ENCODE measurements at regions not wholly inside any gene's neighbourhood (a gene's known extent, or its start where the extent isn't known, plus 50 kb on each side); places are given as distances from the start of the nearest gene placed in this dataset.
A peak's percentile ranks its signal among the peaks of the same experiment; 100 is the strongest.

GRCh38 chr10:10811562-10811961 lies 206.1 kb upstream of the CELF2 start:
- DNase-seq (ENCODE audit: low spot score) = no peak

GRCh38 chr10:10813656-10814055 lies 204.0 kb upstream of the CELF2 start:
- DNase-seq (ENCODE audit: low spot score) = no peak

- DNase-seq (ENCODE audit: low spot score) = no peak
Measured at GRCh38 chr10:10814069-10814468, 203.6 kb upstream of the CELF2 start.

- no peak for DNase-seq (ENCODE audit: low spot score)
Measured at GRCh38 chr10:10816447-10816846, 201.2 kb upstream of the CELF2 start.

- DNase-seq (ENCODE audit: low spot score) = no peak
Measured at GRCh38 chr10:10817609-10818008, 200.1 kb upstream of the CELF2 start.

- peak; percentile 83 for DNase-seq (ENCODE audit: low spot score)
Measured at GRCh38 chr10:10818082-10818481, 199.6 kb upstream of the CELF2 start.

- no peak for DNase-seq (ENCODE audit: low spot score)
Measured at GRCh38 chr10:10819206-10819856, 198.3 kb upstream of the CELF2 start.

- no peak for DNase-seq (ENCODE audit: low spot score)
Measured at GRCh38 chr10:10821926-10822325, 195.7 kb upstream of the CELF2 start.

- peak; percentile 61 for DNase-seq (ENCODE audit: low spot score)
Measured at GRCh38 chr10:10824591-10825148, 193.0 kb upstream of the CELF2 start.

GRCh38 chr10:10826125-10826524 lies 191.5 kb upstream of the CELF2 start:
- DNase-seq (ENCODE audit: low spot score) = peak; percentile 17

- DNase-seq (ENCODE audit: low spot score) = no peak
Measured at GRCh38 chr10:10828623-10829022, 189.0 kb upstream of the CELF2 start.

- no peak for DNase-seq (ENCODE audit: low spot score)
Measured at GRCh38 chr10:10829576-10829975, 188.1 kb upstream of the CELF2 start.

- peak; percentile 61 for DNase-seq (ENCODE audit: low spot score)
Measured at GRCh38 chr10:10830293-10830986, 187.2 kb upstream of the CELF2 start.

GRCh38 chr10:10831085-10831484 lies 186.6 kb upstream of the CELF2 start:
- DNase-seq (ENCODE audit: low spot score) = peak; percentile 76

- no peak for DNase-seq (ENCODE audit: low spot score)
Measured at GRCh38 chr10:10833955-10834354, 183.7 kb upstream of the CELF2 start.

GRCh38 chr10:10844251-10844650 lies 173.4 kb upstream of the CELF2 start:
- DNase-seq (ENCODE audit: low spot score) = no peak

- DNase-seq (ENCODE audit: low spot score) = no peak
Measured at GRCh38 chr10:10845185-10845584, 172.5 kb upstream of the CELF2 start.

- no peak for DNase-seq (ENCODE audit: low spot score)
Measured at GRCh38 chr10:10845826-10846503, 171.7 kb upstream of the CELF2 start.

- no peak for DNase-seq (ENCODE audit: low spot score)
Measured at GRCh38 chr10:10846504-10846900, 171.2 kb upstream of the CELF2 start.

GRCh38 chr10:10847387-10847786 lies 170.3 kb upstream of the CELF2 start:
- no peak for DNase-seq (ENCODE audit: low spot score)

- DNase-seq (ENCODE audit: low spot score) = no peak
Measured at GRCh38 chr10:10848488-10849111, 169.1 kb upstream of the CELF2 start.

- DNase-seq (ENCODE audit: low spot score) = no peak
Measured at GRCh38 chr10:10849306-10849705, 168.4 kb upstream of the CELF2 start.

- no peak for DNase-seq (ENCODE audit: low spot score)
Measured at GRCh38 chr10:10850214-10850613, 167.5 kb upstream of the CELF2 start.

All from AG20443 (cell line).